GM12892 (cell line): ENCODE measurements at regions not wholly inside any gene's neighbourhood (a gene's known extent, or its start where the extent isn't known, plus 50 kb on each side); places are given as distances from the start of the nearest gene placed in this dataset.

Experiments
- DNase-seq: peaks from one replicate; pipeline ENCODE4 v3.0.0; 2011; ENCODE audit not compliant: insufficient read length
- FAIRE-seq: peaks from 2 replicates; lab custom pipeline; 2011; peaks lifted over from hg19 to GRCh38; lab: Jason Lieb, UNC
- POLR2A ChIP-seq: IDR thresholded peaks from 2 replicates; pipeline ENCODE4 v1.6.1; 2011; ENCODE audit warnings: low read depth, low read length, control low read depth
- POLR2AphosphoS5 ChIP-seq: IDR thresholded peaks from 2 replicates; pipeline ENCODE4 v1.6.1; 2011; ENCODE audit warnings: low read depth, low read length, control low read depth
- TAF1 ChIP-seq: IDR thresholded peaks from 2 replicates; pipeline ENCODE4 v1.6.1; 2011; ENCODE audit warnings: low read depth, mild to moderate bottlenecking, control low read depth, low read length, borderline replicate concordance

GRCh38 chr1:8174807-8175206 lies 143.1 kb upstream of the SLC45A1 start:
- FAIRE-seq: no peak

GRCh38 chr1:8171751-8172464 lies 145.8 kb upstream of the ERRFI1 start:
- FAIRE-seq (no peak), DNase-seq (no peak)

More at GRCh38 chr1:8174807-8175206, 143.1 kb upstream of the SLC45A1 start:
- DNase-seq: no peak
- TF ChIP-seq POLR2A (no peak), TAF1 (no peak), POLR2AphosphoS5 (no peak)

GRCh38 chr1:8170059-8170835 lies 144.1 kb upstream of the ERRFI1 start:
- TF ChIP-seq POLR2A: no peak
- FAIRE-seq (no peak), DNase-seq (no peak)

More at GRCh38 chr1:8171751-8172464, 145.8 kb upstream of the ERRFI1 start:
- TF ChIP-seq TAF1 (no peak), POLR2A (no peak), POLR2AphosphoS5 (no peak)

- FAIRE-seq: no peak
Measured at GRCh38 chr1:8169364-8170058, 143.4 kb upstream of the ERRFI1 start.

DNA sequence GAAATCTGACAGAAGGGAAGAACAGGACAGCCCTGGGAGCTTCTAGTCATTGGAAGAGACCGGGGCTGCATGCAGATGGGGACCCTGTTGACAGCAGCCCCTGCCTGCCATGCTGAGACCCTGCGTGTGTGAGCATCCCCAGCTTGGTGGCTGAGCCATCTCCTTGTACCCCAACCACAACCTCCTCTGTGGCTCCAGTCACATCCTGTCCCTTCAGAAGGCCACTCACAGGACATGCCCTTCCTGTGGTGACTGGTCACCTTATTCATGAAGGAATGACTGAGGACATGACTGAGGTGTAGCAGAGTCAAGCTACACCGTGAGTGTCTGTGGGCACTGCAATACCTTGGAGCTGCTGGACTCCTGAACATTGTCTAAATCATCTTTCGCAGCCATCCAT lies 141.8 kb upstream of the ERRFI1 start:
- DNase-seq: no peak
- no peak for FAIRE-seq
- TF ChIP-seq TAF1 (no peak), POLR2A (no peak), POLR2AphosphoS5 (no peak)

More at GRCh38 chr1:8169364-8170058, 143.4 kb upstream of the ERRFI1 start:
- TF ChIP-seq POLR2A: no peak
- TF ChIP-seq POLR2AphosphoS5: no peak
- TF ChIP-seq TAF1: no peak
- peak; percentile 34 for DNase-seq

- FAIRE-seq: no peak
- no peak for DNase-seq
Measured at GRCh38 chr1:8166406-8166805, 140.3 kb upstream of the ERRFI1 start.

GRCh38 chr1:8165595-8166360 lies 139.7 kb upstream of the ERRFI1 start:
- FAIRE-seq (no peak), DNase-seq (no peak)
- no peak for TF ChIP-seq POLR2A
- no peak for TF ChIP-seq POLR2AphosphoS5
- no peak for TF ChIP-seq TAF1

More at GRCh38 chr1:8166406-8166805, 140.3 kb upstream of the ERRFI1 start:
- TF ChIP-seq POLR2A: no peak
- TF ChIP-seq POLR2AphosphoS5: no peak
- no peak for TF ChIP-seq TAF1

- TF ChIP-seq POLR2A (no peak), TAF1 (no peak), POLR2AphosphoS5 (no peak)
- DNase-seq (no peak), FAIRE-seq (no peak)
Measured at GRCh38 chr1:8164670-8165069, 138.6 kb upstream of the ERRFI1 start.

DNA sequence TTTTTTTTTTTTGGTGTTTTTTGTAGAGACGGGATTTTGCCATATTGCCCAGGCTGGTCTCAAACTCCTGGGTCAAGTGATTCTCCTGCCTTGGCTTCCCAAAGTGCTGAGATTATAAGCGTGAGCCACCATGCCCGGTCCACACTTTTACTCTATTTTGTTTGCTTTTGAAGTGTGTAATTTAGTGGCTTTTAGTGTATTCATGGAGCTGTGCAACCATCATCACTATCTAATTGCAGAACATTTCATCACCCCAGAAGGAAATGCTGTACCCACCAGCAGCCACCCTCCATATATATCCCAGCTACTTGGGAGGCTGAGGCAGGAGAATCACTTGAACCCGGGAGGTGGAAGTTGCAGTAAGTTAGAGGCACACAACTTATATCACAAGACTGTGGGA lies 136.9 kb upstream of the ERRFI1 start:
- no peak for DNase-seq
- no peak for FAIRE-seq
- no peak for TF ChIP-seq POLR2A
- no peak for TF ChIP-seq POLR2AphosphoS5

GRCh38 chr1:8162168-8162567 lies 136.1 kb upstream of the ERRFI1 start:
- DNase-seq (no peak), FAIRE-seq (no peak)

More at GRCh38 chr1:8162168-8162567, 136.1 kb upstream of the ERRFI1 start:
- TF ChIP-seq TAF1 (no peak), POLR2AphosphoS5 (no peak), POLR2A (no peak)
